NB4 (cell line): ENCODE measurements at regions not wholly inside any gene's neighbourhood (a gene's known extent, or its start where the extent isn't known, plus 50 kb on each side); places are given as distances from the start of the nearest gene placed in this dataset.

Experiments used
- CTCF ChIP-seq: IDR thresholded peaks from one replicate; pipeline ENCODE4 v1.5.1; 2012; ENCODE audit warnings: low read depth, low read length
- MAX ChIP-seq: IDR thresholded peaks from 2 replicates; pipeline ENCODE4 v1.6.1; 2011; ENCODE audit warnings: low read depth, low read length
- POLR2A ChIP-seq: IDR thresholded peaks from 2 replicates; pipeline ENCODE4 v1.6.1; 2011; ENCODE audit warnings: mild to moderate bottlenecking; ENCODE audit not compliant: insufficient read length; ENCODE audit errors: extremely low read depth

- TF ChIP-seq CTCF (no peak), POLR2A (no peak), MAX (no peak)
These were observed 134.5 kb downstream of the IER5 start for GRCh38 chr1:181222972-181223505.
